ENCODE measurements at regions not wholly inside any gene's neighbourhood (a gene's known extent, or its start where the extent isn't known, plus 50 kb on each side); places are given as distances from the start of the nearest gene placed in this dataset.

DNA sequence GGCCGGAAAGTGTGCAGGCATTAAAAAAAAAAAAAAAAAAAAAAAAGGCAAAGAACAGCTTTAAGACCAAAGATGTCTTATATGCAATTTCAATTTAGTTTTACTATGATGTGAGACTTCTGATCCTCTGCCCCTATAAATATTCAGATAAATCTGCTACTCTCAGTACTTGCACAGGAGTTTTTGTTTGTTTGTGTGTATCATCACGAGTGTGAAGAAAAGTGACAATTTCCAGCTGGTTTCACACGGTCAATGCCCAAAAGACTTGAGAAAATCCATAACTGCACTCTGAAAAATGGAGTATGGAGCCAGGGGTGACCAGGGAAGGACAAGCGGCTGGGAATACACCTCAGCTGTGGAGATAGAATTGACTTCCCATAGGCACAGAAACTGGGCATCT, 757.7 kb downstream of the C6orf118 start:
- no peaks in the 10 kb centered on the region for H3K9me3 ChIP-seq (ENCODE audit: insufficient read depth, low read length)
- H3K27me3 ChIP-seq (ENCODE audit: low read length) = no peaks in the 10 kb centered on the region
- H3K4me3 ChIP-seq (ENCODE audit: insufficient read depth, low read length, poor library complexity, severe bottlenecking) = no peak overlapping the region
- H3K4me2 ChIP-seq (ENCODE audit: low read depth, low read length, poor library complexity, severe bottlenecking) = no peak overlapping the region
- no peak overlapping the region for H2AFZ ChIP-seq (ENCODE audit: low read depth, low read length, severe bottlenecking)
- H3K79me2 ChIP-seq (ENCODE audit: insufficient read depth, low read length) = no peaks in the 10 kb centered on the region
- no peak overlapping the region for H3K9ac ChIP-seq (ENCODE audit: low read length)
- H3K36me3 ChIP-seq (ENCODE audit: low read length) = no peaks in the 10 kb centered on the region
- H3K27ac ChIP-seq (ENCODE audit: low read depth, low read length) = no peak overlapping the region
- H3F3A ChIP-seq (ENCODE audit: insufficient read depth) = no peaks in the 10 kb centered on the region
- H4K20me1 ChIP-seq (ENCODE audit: low read depth, low read length) = no peaks in the 10 kb centered on the region
- H3K9me2 ChIP-seq (replicated peaks; ENCODE audit: insufficient read depth, low read length) = no peaks in the 10 kb centered on the region
- TF ChIP-seq CTCF (IDR thresholded peaks at IDR 0.05; ENCODE audit: insufficient read depth, low read length, poor library complexity, severe bottlenecking) = no peak
- no peak for TF ChIP-seq EZH2phosphoT487 (conservative IDR thresholded peaks at IDR 0.05; ENCODE audit: low read length)

DNA sequence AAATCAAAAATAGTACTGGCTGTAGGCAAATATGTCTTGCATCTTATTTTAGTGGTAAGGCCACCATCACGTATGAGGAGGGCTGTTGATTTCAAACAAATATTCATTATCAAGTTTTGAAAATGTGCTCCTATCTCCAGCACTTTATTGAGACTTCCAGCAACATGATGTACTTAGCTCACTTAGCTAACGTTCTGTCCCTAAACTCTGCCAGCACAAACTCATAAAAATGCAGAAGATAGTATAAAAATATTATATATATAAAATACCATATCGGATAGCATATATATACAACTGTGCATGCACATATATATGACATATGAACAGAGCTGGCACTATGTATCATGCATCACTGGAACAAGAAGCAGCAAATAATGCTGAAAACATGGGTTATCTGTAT, 762.3 kb downstream of the C6orf118 start:
- no peaks in the 10 kb centered on the region for H3K27me3 ChIP-seq (ENCODE audit: low read length)
- H3K36me3 ChIP-seq (ENCODE audit: low read length) = no peaks in the 10 kb centered on the region
- TF ChIP-seq CTCF (IDR thresholded peaks at IDR 0.05; ENCODE audit: insufficient read depth, low read length, poor library complexity, severe bottlenecking) = no peak
- no peaks in the 10 kb centered on the region for H4K20me1 ChIP-seq (ENCODE audit: low read depth, low read length)
- H2AFZ ChIP-seq (ENCODE audit: low read depth, low read length, severe bottlenecking) = no peak overlapping the region
- no peak overlapping the region for H3K4me2 ChIP-seq (ENCODE audit: low read depth, low read length, poor library complexity, severe bottlenecking)
- H3K9me3 ChIP-seq (ENCODE audit: insufficient read depth, low read length) = no peaks in the 10 kb centered on the region
- H3K9ac ChIP-seq (ENCODE audit: low read length) = no peak overlapping the region
- H3K4me3 ChIP-seq (ENCODE audit: insufficient read depth, low read length, poor library complexity, severe bottlenecking) = no peak overlapping the region
- no peaks in the 10 kb centered on the region for H3F3A ChIP-seq (ENCODE audit: insufficient read depth)
- H3K27ac ChIP-seq (ENCODE audit: low read depth, low read length) = no peak overlapping the region
- no peaks in the 10 kb centered on the region for H3K9me2 ChIP-seq (replicated peaks; ENCODE audit: insufficient read depth, low read length)
- H3K79me2 ChIP-seq (ENCODE audit: insufficient read depth, low read length) = no peaks in the 10 kb centered on the region

- H3K9me3 ChIP-seq (ENCODE audit: insufficient read depth, low read length) = no peaks in the 10 kb centered on the region
- H3K9me2 ChIP-seq (replicated peaks; ENCODE audit: insufficient read depth, low read length) = no peaks in the 10 kb centered on the region
- no peak overlapping the region for H3K9ac ChIP-seq (ENCODE audit: low read length)
- TF ChIP-seq CTCF (IDR thresholded peaks at IDR 0.05; ENCODE audit: insufficient read depth, low read length, poor library complexity, severe bottlenecking) (no peak), EZH2phosphoT487 (conservative IDR thresholded peaks at IDR 0.05; ENCODE audit: low read length) (no peak)
- no peak overlapping the region for H3K4me2 ChIP-seq (ENCODE audit: low read depth, low read length, poor library complexity, severe bottlenecking)
- H3F3A ChIP-seq (ENCODE audit: insufficient read depth) = no peaks in the 10 kb centered on the region
- no peaks in the 10 kb centered on the region for H3K27me3 ChIP-seq (ENCODE audit: low read length)
- no peaks in the 10 kb centered on the region for H3K36me3 ChIP-seq (ENCODE audit: low read length)
- H4K20me1 ChIP-seq (ENCODE audit: low read depth, low read length) = no peaks in the 10 kb centered on the region
- H3K27ac ChIP-seq (ENCODE audit: low read depth, low read length) = no peak overlapping the region
- H3K79me2 ChIP-seq (ENCODE audit: insufficient read depth, low read length) = no peaks in the 10 kb centered on the region
- no peak overlapping the region for H3K4me3 ChIP-seq (ENCODE audit: insufficient read depth, low read length, poor library complexity, severe bottlenecking)
- H2AFZ ChIP-seq (ENCODE audit: low read depth, low read length, severe bottlenecking) = no peak overlapping the region
Observed at GRCh38 chr6:164546263-164546662, 763.1 kb downstream of the C6orf118 start.
